ENCODE measurements at regions not wholly inside any gene's neighbourhood (a gene's known extent, or its start where the extent isn't known, plus 50 kb on each side); places are given as distances from the start of the nearest gene placed in this dataset.

DNA sequence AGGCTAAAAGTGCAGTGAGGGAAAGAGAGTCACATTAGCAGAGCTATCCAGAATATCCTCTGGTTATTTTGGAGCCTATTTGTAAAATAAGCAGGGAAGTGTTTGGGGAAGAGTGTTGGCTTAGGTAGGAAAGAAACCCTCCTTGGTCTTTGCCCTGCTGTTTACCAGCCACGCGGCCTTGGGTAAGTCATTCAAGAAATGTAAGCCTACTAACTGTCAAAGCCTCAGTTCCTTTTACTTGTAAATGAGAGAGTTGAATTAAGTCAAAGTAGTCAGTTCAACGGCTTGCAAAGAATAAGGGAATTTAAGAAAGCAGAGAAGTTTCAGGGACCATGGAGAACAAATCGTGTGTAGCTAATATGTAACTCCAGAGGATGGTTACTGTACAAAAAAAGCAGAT lies 75.8 kb upstream of the TNC start:
- no peak for DNase-seq (ENCODE audit: low read depth in 6 of 9, low spot score in 9 of 9)
- no peaks in the 10 kb centered on the region for H3K4me1 ChIP-seq (ENCODE audit: control insufficient read depth in 2 of 2, insufficient read depth in 2 of 2, low read length in 2 of 2)
- H3K27ac ChIP-seq (ENCODE audit: low read depth in 1 of 2, low read length in 1 of 2): no peak overlapping the region
- H3K9me3 ChIP-seq (ENCODE audit: control insufficient read depth in 2 of 2, insufficient read depth in 1 of 2, low read length in 1 of 2): no peaks in the 10 kb centered on the region
- WGBS: 91% methylated on average over 4 of the region's 4 CpGs
- H3K36me3 ChIP-seq (ENCODE audit: control insufficient read depth in 2 of 2, insufficient read depth in 2 of 2, low read length in 1 of 2): no peaks in the 10 kb centered on the region
- H3K27me3 ChIP-seq (ENCODE audit: control insufficient read depth in 2 of 2, insufficient read depth in 1 of 2, low read length in 1 of 2): no peaks in the 10 kb centered on the region
- H3K4me3 ChIP-seq (ENCODE audit: low read length in 2 of 2): no peak overlapping the region

DNA sequence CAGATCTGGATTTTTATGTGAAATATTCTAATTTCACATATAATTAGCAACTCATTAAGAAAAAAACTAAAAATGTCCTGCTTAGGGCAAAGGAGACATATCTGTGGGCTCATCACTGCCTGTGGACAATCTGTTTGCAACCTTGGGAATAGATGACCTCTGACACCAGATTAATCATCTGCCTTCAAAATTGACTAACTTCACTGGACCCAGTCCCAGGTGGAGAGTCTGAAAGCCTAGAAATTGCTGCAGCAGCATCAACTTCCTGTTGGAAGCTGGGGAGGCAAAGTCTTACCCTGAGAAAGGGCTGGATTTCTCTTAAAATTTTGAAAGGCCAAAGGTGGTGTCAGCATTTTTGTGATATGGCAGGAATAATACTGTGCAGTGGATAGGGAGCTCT lies 76.3 kb upstream of the TNC start:
- H3K36me3 ChIP-seq (ENCODE audit: control insufficient read depth in 2 of 2, insufficient read depth in 2 of 2, low read length in 1 of 2): no peaks in the 10 kb centered on the region
- H3K4me3 ChIP-seq (ENCODE audit: low read length in 2 of 2): no peak overlapping the region
- H3K27me3 ChIP-seq (ENCODE audit: control insufficient read depth in 2 of 2, insufficient read depth in 1 of 2, low read length in 1 of 2): no peaks in the 10 kb centered on the region
- no peaks in the 10 kb centered on the region for H3K9me3 ChIP-seq (ENCODE audit: control insufficient read depth in 2 of 2, insufficient read depth in 1 of 2, low read length in 1 of 2)
- DNase-seq (ENCODE audit: low read depth in 6 of 9, low spot score in 9 of 9): no peak
- H3K4me1 ChIP-seq (ENCODE audit: control insufficient read depth in 2 of 2, insufficient read depth in 2 of 2, low read length in 2 of 2): no peaks in the 10 kb centered on the region
- H3K27ac ChIP-seq (ENCODE audit: low read depth in 1 of 2, low read length in 1 of 2): no peak overlapping the region

DNA sequence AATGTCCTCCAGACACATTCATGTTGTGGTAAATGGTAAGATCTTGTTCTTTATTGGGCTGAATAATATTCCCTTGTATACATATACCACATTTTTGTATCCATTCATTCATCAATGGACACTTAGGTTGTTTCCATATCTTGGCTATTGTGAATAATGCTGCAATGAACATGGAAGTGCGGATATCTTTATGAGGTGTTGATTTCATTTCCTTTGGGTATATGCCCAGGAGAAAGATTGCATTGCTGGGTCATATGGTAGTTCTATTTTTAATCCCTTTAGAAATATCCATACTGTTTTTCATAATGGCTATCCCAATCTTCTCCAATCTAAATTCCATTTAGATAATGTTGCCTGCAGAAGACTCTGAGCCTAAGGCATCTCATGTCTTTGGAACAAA lies 78.0 kb upstream of the TNC start:
- 95% methylated on average over 1 of the region's 1 CpG for WGBS
- Histone ChIP-seq H3K36me3 (ENCODE audit: control insufficient read depth in 2 of 2, insufficient read depth in 2 of 2, low read length in 1 of 2) (no peaks in the 10 kb centered on the region), H3K27ac (ENCODE audit: low read depth in 1 of 2, low read length in 1 of 2) (no peak overlapping the region), H3K9me3 (ENCODE audit: control insufficient read depth in 2 of 2, insufficient read depth in 1 of 2, low read length in 1 of 2) (no peaks in the 10 kb centered on the region), H3K4me3 (ENCODE audit: low read length in 2 of 2) (no peak overlapping the region), H3K27me3 (ENCODE audit: control insufficient read depth in 2 of 2, insufficient read depth in 1 of 2, low read length in 1 of 2) (no peaks in the 10 kb centered on the region), H3K4me1 (ENCODE audit: control insufficient read depth in 2 of 2, insufficient read depth in 2 of 2, low read length in 2 of 2) (no peaks in the 10 kb centered on the region)
- no peak for DNase-seq (ENCODE audit: low read depth in 6 of 9, low spot score in 9 of 9)

DNA sequence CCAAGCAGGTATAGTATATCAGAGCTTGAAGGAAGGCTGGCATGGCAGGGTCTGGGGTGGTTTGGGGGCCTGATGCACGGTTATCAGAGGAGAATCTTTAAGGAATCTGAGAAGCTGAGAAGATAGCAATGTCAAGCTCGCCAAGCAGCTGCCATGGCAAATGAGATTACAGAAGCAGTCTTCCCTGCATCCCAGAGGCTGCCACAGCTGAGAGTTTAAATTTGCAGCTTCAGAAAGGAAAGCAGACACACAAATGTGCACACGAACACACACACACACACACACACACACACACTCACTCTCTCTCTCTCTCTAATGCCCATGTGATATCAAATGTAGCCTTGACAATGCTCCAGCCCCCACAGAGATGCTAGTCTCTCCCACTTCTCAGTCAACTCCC lies 79.0 kb upstream of the TNC start:
- DNase-seq (ENCODE audit: low read depth in 6 of 9, low spot score in 9 of 9): no peak
- Histone ChIP-seq H3K4me1 (ENCODE audit: control insufficient read depth in 2 of 2, insufficient read depth in 2 of 2, low read length in 2 of 2) (no peaks in the 10 kb centered on the region), H3K27ac (ENCODE audit: low read depth in 1 of 2, low read length in 1 of 2) (no peak overlapping the region), H3K9me3 (ENCODE audit: control insufficient read depth in 2 of 2, insufficient read depth in 1 of 2, low read length in 1 of 2) (no peaks in the 10 kb centered on the region), H3K36me3 (ENCODE audit: control insufficient read depth in 2 of 2, insufficient read depth in 2 of 2, low read length in 1 of 2) (no peaks in the 10 kb centered on the region), H3K4me3 (ENCODE audit: low read length in 2 of 2) (no peak overlapping the region), H3K27me3 (ENCODE audit: control insufficient read depth in 2 of 2, insufficient read depth in 1 of 2, low read length in 1 of 2) (no peaks in the 10 kb centered on the region)
- 85% methylated on average over 3 of the region's 3 CpGs for WGBS

DNA sequence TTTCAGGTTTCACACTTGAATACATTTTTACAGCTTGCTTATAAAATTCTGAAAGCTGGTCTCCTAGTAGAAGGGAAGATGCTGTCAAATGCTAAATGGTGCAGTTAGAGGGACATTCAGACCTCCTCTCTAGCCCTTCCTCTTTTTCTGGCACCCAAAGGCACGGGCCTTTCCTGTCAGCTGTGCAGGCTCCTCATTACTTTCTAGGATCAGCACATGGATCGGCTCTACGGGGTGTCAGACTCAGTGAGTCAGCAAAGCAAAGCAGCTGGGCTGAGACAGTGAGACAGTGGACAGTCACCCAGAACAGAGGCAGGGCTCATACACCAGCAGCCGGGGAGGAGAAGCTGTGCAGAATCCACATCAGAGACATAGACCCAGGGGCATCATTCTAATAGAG lies 80.0 kb upstream of the TNC start:
- no peak for DNase-seq (ENCODE audit: low read depth in 6 of 9, low spot score in 9 of 9)
- H3K4me1 ChIP-seq (ENCODE audit: control insufficient read depth in 2 of 2, insufficient read depth in 2 of 2, low read length in 2 of 2): no peaks in the 10 kb centered on the region
- H3K4me3 ChIP-seq (ENCODE audit: low read length in 2 of 2): no peak overlapping the region
- H3K27me3 ChIP-seq (ENCODE audit: control insufficient read depth in 2 of 2, insufficient read depth in 1 of 2, low read length in 1 of 2): no peaks in the 10 kb centered on the region
- no peak overlapping the region for H3K27ac ChIP-seq (ENCODE audit: low read depth in 1 of 2, low read length in 1 of 2)
- H3K9me3 ChIP-seq (ENCODE audit: control insufficient read depth in 2 of 2, insufficient read depth in 1 of 2, low read length in 1 of 2): no peaks in the 10 kb centered on the region
- no peaks in the 10 kb centered on the region for H3K36me3 ChIP-seq (ENCODE audit: control insufficient read depth in 2 of 2, insufficient read depth in 2 of 2, low read length in 1 of 2)
- 31% methylated on average over 4 of the region's 4 CpGs for WGBS

DNA sequence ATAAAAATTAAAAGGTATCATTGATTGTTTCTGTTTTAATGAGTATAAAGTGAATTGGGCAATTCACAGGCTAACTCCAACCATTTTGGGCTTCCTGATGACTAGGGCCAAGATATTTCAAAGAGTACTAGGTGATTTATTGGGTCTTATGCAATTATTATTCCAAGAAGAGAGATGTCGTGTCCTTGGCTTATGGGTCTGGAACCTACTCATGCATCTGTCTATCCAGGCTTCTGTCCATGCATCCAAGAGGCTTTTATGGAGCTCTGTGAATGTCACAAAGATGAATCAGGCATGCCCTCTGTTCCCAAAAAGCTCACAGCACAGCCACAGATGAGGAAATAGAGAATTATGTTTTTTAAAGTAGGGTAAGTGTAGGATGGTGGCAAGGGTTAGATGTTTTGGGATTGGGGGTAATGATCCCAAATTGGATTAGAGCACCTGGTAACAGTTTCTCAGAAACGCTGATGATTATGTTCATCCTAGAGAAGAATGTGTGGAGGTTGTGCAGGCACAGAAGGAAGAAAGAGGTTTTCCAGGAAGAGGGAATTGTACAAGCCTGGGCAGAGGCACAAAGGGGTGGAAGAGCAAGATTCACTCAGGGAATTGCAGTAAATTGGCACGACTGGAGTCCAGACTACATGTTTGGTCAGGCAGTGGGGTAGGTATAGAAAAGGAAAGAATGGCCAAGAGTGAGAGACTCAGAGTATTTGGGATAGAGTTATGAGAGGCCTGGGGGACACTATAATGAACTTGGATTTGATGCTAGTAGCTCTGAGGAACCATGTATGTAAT lies 83.0 kb upstream of the TNC start:
- Histone ChIP-seq H3K4me3 (ENCODE audit: low read length in 2 of 2) (no peak overlapping the region), H3K4me1 (ENCODE audit: control insufficient read depth in 2 of 2, insufficient read depth in 2 of 2, low read length in 2 of 2) (no peaks in the 10 kb centered on the region), H3K9me3 (ENCODE audit: control insufficient read depth in 2 of 2, insufficient read depth in 1 of 2, low read length in 1 of 2) (no peaks in the 10 kb centered on the region), H3K36me3 (ENCODE audit: control insufficient read depth in 2 of 2, insufficient read depth in 2 of 2, low read length in 1 of 2) (no peaks in the 10 kb centered on the region), H3K27me3 (ENCODE audit: control insufficient read depth in 2 of 2, insufficient read depth in 1 of 2, low read length in 1 of 2) (no peaks in the 10 kb centered on the region), H3K27ac (ENCODE audit: low read depth in 1 of 2, low read length in 1 of 2) (no peak overlapping the region)
- DNase-seq (ENCODE audit: low read depth in 6 of 9, low spot score in 9 of 9): no peak
- WGBS: 72% methylated on average over 3 of the region's 3 CpGs

DNA sequence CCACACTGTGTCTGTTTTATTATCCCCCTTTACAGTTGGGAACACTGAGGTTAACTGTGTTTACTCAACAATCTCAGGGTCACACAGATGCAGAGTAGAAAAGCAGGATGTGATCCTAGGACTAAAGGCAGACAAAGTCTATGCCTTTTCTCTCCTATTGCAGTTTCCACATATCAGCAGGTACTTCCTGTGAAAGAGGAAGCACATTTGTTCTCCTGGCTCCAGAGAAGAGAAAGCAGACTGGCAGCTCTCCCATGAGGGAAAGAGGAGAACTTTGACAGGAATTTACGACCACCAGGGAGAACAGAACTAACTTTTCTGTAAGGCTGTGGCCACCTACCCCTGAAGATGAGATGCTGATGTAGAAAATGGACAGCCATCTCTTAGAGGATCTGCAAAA lies 84.2 kb upstream of the TNC start:
- 33% methylated on average over 1 of the region's 1 CpG for WGBS

DNA sequence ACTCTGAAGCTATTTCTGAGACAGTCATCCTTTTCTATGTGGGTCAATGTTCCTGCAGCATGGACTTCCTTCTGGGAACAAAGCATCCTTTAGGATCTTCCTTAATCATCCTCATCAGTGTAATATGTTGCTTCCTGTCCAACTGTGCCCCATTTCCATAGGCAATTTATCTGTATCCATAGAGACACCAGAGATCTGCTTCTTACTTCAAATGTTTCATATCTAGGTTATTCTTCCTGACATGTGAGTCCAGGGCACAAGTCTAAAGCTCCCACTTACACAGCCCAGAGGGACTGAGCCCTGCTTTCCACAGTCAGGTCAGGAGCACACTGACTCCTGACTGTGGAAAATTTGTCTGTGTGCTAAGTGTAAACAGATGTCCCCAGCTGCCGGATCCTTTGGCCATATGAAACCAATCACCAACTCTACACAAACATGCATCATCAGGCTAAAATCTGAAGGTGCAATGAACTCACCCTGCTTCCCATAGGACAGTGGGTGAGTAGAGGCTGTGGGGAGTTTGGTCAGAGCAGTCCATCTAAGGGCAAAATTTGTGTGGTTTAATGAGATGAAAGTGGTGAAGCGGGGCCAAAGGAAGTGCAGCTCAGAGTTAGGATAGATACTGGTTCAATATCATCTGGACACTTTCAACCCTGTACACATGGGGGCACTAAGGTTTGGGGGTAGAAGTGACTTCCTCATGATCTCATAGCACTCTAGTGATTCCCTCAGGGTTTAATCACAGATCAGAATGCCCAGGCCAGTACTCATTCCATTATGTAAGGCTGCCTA lies 85.2 kb upstream of the TNC start:
- Histone ChIP-seq H3K27me3 (ENCODE audit: control insufficient read depth in 2 of 2, insufficient read depth in 1 of 2, low read length in 1 of 2) (no peaks in the 10 kb centered on the region), H3K4me3 (ENCODE audit: low read length in 2 of 2) (no peak overlapping the region), H3K9me3 (ENCODE audit: control insufficient read depth in 2 of 2, insufficient read depth in 1 of 2, low read length in 1 of 2) (no peaks in the 10 kb centered on the region), H3K27ac (ENCODE audit: low read depth in 1 of 2, low read length in 1 of 2) (no peak overlapping the region), H3K36me3 (ENCODE audit: control insufficient read depth in 2 of 2, insufficient read depth in 2 of 2, low read length in 1 of 2) (no peaks in the 10 kb centered on the region), H3K4me1 (ENCODE audit: control insufficient read depth in 2 of 2, insufficient read depth in 2 of 2, low read length in 2 of 2) (no peaks in the 10 kb centered on the region)
- DNase-seq (ENCODE audit: low read depth in 6 of 9, low spot score in 9 of 9): no peak
- 97% methylated on average over 2 of the region's 2 CpGs for WGBS

More for the DNA sequence above, 84.2 kb upstream of the TNC start:
- no peaks in the 10 kb centered on the region for H3K27me3 ChIP-seq (ENCODE audit: control insufficient read depth in 2 of 2, insufficient read depth in 1 of 2, low read length in 1 of 2)
- H3K4me3 ChIP-seq (ENCODE audit: low read length in 2 of 2): no peak overlapping the region
- H3K27ac ChIP-seq (ENCODE audit: low read depth in 1 of 2, low read length in 1 of 2): no peak overlapping the region
- no peaks in the 10 kb centered on the region for H3K36me3 ChIP-seq (ENCODE audit: control insufficient read depth in 2 of 2, insufficient read depth in 2 of 2, low read length in 1 of 2)
- H3K9me3 ChIP-seq (ENCODE audit: control insufficient read depth in 2 of 2, insufficient read depth in 1 of 2, low read length in 1 of 2): no peaks in the 10 kb centered on the region
- H3K4me1 ChIP-seq (ENCODE audit: control insufficient read depth in 2 of 2, insufficient read depth in 2 of 2, low read length in 2 of 2): no peaks in the 10 kb centered on the region
- no peak for DNase-seq (ENCODE audit: low read depth in 6 of 9, low spot score in 9 of 9)

DNA sequence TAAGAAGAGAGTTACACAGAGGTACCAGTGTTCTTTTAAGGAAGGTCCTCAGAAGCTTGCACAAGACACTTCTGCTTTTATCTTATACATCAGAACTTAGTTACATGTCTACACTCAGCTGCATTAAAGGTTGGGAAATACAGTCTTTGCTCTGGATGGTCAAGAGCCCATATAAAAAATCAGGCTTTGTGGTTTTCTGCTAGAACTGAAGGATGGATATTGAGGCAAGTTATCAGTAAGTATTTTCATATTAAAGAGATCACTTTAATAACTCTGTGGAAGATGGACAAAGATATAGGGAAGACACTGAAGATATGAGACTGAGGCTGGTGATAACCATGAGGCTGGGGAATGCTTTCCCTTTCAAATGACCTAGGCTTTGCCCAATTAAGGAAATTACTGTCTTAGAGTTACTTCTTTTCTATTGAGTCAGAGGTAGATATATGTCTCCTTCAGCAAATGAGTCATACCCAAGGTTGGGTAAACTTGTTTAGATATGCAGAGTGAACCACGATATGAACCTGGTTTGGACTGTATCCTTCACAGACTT lies 87.0 kb upstream of the TNC start:
- DNase-seq (ENCODE audit: low read depth in 6 of 9, low spot score in 9 of 9): no peak
- Histone ChIP-seq H3K27me3 (ENCODE audit: control insufficient read depth in 2 of 2, insufficient read depth in 1 of 2, low read length in 1 of 2) (no peaks in the 10 kb centered on the region), H3K9me3 (ENCODE audit: control insufficient read depth in 2 of 2, insufficient read depth in 1 of 2, low read length in 1 of 2) (no peaks in the 10 kb centered on the region), H3K36me3 (ENCODE audit: control insufficient read depth in 2 of 2, insufficient read depth in 2 of 2, low read length in 1 of 2) (no peaks in the 10 kb centered on the region), H3K4me1 (ENCODE audit: control insufficient read depth in 2 of 2, insufficient read depth in 2 of 2, low read length in 2 of 2) (no peaks in the 10 kb centered on the region), H3K27ac (ENCODE audit: low read depth in 1 of 2, low read length in 1 of 2) (no peak overlapping the region), H3K4me3 (ENCODE audit: low read length in 2 of 2) (no peak overlapping the region)
- WGBS: 93% methylated on average over 1 of the region's 1 CpG
